ENCODE measurements at regions not wholly inside any gene's neighbourhood (a gene's known extent, or its start where the extent isn't known, plus 50 kb on each side); places are given as distances from the start of the nearest gene placed in this dataset.

GRCh38 chr13:67372868-67373464 is 142.8 kb upstream of the PCDH9 start:
- Mint-ChIP-seq H3K27me3 (ENCODE audit: insufficient read depth) (no peaks in the 10 kb centered on the region), H3K9me3 (peaks cover 4% of the 10 kb centered on the region), H3K36me3 (ENCODE audit: low read depth) (no peaks in the 10 kb centered on the region), H3K4me1 (ENCODE audit: low read depth) (no peaks in the 10 kb centered on the region), H3K4me3 (no peak overlapping the region), H3K27ac (no peak overlapping the region)
- no peak for TF ChIP-seq CTCF (IDR thresholded peaks at IDR 0.05)
- no peak for DNase-seq

- H3K4me3 Mint-ChIP-seq: no peak overlapping the region
- TF ChIP-seq CTCF (IDR thresholded peaks at IDR 0.05): no peak
- H3K27me3 Mint-ChIP-seq (ENCODE audit: insufficient read depth): no peaks in the 10 kb centered on the region
- DNase-seq: peak; percentile 3
- no peak overlapping the region for H3K27ac Mint-ChIP-seq
- H3K4me1 Mint-ChIP-seq (ENCODE audit: low read depth): no peaks in the 10 kb centered on the region
- no peaks in the 10 kb centered on the region for H3K36me3 Mint-ChIP-seq (ENCODE audit: low read depth)
- H3K9me3 Mint-ChIP-seq: peaks cover 4% of the 10 kb centered on the region
Measured at GRCh38 chr13:67369895-67370660, 139.9 kb upstream of the PCDH9 start.

- H3K27ac Mint-ChIP-seq: no peak overlapping the region
- no peaks in the 10 kb centered on the region for H3K36me3 Mint-ChIP-seq (ENCODE audit: low read depth)
- no peaks in the 10 kb centered on the region for H3K4me1 Mint-ChIP-seq (ENCODE audit: low read depth)
- H3K9me3 Mint-ChIP-seq: peaks cover 4% of the 10 kb centered on the region
- peaks cover 4% of the 10 kb centered on the region; the same call in 1 of the 2 replicates for H3K27me3 Mint-ChIP-seq (ENCODE audit: insufficient read depth)
- DNase-seq: no peak
- H3K4me3 Mint-ChIP-seq: no peak overlapping the region
- no peak for TF ChIP-seq CTCF (IDR thresholded peaks at IDR 0.05)
Measured at GRCh38 chr13:67367399-67367798, 137.3 kb upstream of the PCDH9 start.

- H3K36me3 Mint-ChIP-seq (ENCODE audit: low read depth): no peaks in the 10 kb centered on the region
- TF ChIP-seq CTCF (IDR thresholded peaks at IDR 0.05): no peak
- H3K4me1 Mint-ChIP-seq (ENCODE audit: low read depth): no peaks in the 10 kb centered on the region
- no peak for DNase-seq
- no peak overlapping the region for H3K27ac Mint-ChIP-seq
- peaks cover 4% of the 10 kb centered on the region; the same call in 1 of the 2 replicates for H3K27me3 Mint-ChIP-seq (ENCODE audit: insufficient read depth)
- no peak overlapping the region for H3K4me3 Mint-ChIP-seq
- H3K9me3 Mint-ChIP-seq: peaks cover 8% of the 10 kb centered on the region
Measured at GRCh38 chr13:67366533-67366932, 136.4 kb upstream of the PCDH9 start.

GRCh38 chr13:67355812-67356476 is 125.8 kb upstream of the PCDH9 start:
- Mint-ChIP-seq H3K36me3 (ENCODE audit: low read depth) (no peaks in the 10 kb centered on the region), H3K9me3 (peaks cover 9% of the 10 kb centered on the region), H3K27me3 (ENCODE audit: insufficient read depth) (no peaks in the 10 kb centered on the region), H3K4me3 (no peak overlapping the region), H3K27ac (no peak overlapping the region), H3K4me1 (ENCODE audit: low read depth) (no peaks in the 10 kb centered on the region)
- DNase-seq: no peak
- TF ChIP-seq CTCF (IDR thresholded peaks at IDR 0.05): no peak
